Stomach (tissue), 8 donors: ENCODE measurements at regions not wholly inside any gene's neighbourhood (a gene's known extent, or its start where the extent isn't known, plus 50 kb on each side); places are given as distances from the start of the nearest gene placed in this dataset.

Experiments used
- DNase-seq, 2 donors: peaks; one replicate each; pipeline versions ENCODE4 v3.0.0 to v3.0.0-alpha.2; 2013 to 2019
- H3K27ac ChIP-seq, 5 donors: fragments of 200-600 bp in 4 of 5; sonication (generic) in 4 of 5; one replicate each; pipeline ENCODE4 v1.5.1; 2013 to 2019; ENCODE audit warnings: mild to moderate bottlenecking in 1 of 5, moderate library complexity in 1 of 5
- H3K27me3 ChIP-seq, 3 donors: fragments of 200-600 bp; sonication (generic); one replicate each; pipeline ENCODE4 v1.5.1; 2017 to 2019; ENCODE audit warnings: mixed run types in 1 of 3
- H3K36me3 ChIP-seq, 4 donors: fragments of 200-600 bp; sonication (generic); 1 replicate in 3 of 4; 2 replicates in 1 of 4; pipeline ENCODE4 v1.5.1; 2016 to 2019
- H3K4me1 ChIP-seq, 4 donors: fragments of 200-600 bp; sonication (generic); one replicate each; pipeline ENCODE4 v1.5.1; 2016 to 2019
- H3K4me3 ChIP-seq, 4 donors: fragments of 200-600 bp; sonication (generic) in 3 of 4; one replicate each; pipeline ENCODE4 v1.5.1; 2016 to 2019; ENCODE audit warnings: mild to moderate bottlenecking in 1 of 4
- H3K9me3 ChIP-seq, 4 donors: fragments of 200-600 bp; sonication (generic); one replicate each; pipeline ENCODE4 v1.5.1; 2016 to 2019
- EP300 ChIP-seq: sonication (generic); formaldehyde crosslinking; IDR thresholded peaks from one replicate; pipeline ENCODE4 v1.6.1; 2017; ENCODE audit warnings: antibody characterized with exemption
- POLR2A ChIP-seq, 4 donors: fragments of 450-650 bp; IDR thresholded peaks; one replicate each; pipeline ENCODE4 v1.6.1; 2016; ENCODE audit warnings: antibody characterized with exemption in 4 of 4, control low read depth in 2 of 4, mild to moderate bottlenecking in 1 of 4, moderate library complexity in 1 of 4
- POLR2AphosphoS5 ChIP-seq, 3 donors: sonication (generic); formaldehyde crosslinking; IDR thresholded peaks; one replicate each; pipeline ENCODE4 v1.6.1; 2016; ENCODE audit warnings: antibody characterized with exemption in 3 of 3
- WGBS, 5 donors: extraction: QIAGEN DNeasy Blood & Tissue Kit in 3 of 5; methylation state at CpG; one replicate each; pipeline versions ENCODE4 v1.1.5 to v1.1.7; 2013 to 2018; 5-methylcytosine and 5-hydroxymethylcytosine counted together
- intact Hi-C: fragments of 100-400 bp; cut with DNase I; formaldehyde crosslinking; loops from one replicate; pipeline ENCODE4 v1.15.1; 2023; ENCODE audit warnings: low total_unique reads
- TF ChIP-seq, protein P1 (sequence below), 7 experiments: fragments of 450-650 bp in 4 of 7; fragments of 200-600 bp in 3 of 7; sonication (generic) in 3 of 7; IDR thresholded peaks; one replicate each; pipeline ENCODE4 v1.5.1; 2016 to 2019; ENCODE audit warnings: antibody characterized with exemption in 7 of 7, control low read depth in 2 of 7, mild to moderate bottlenecking in 1 of 7
- donor health status: healthy with polysubstance abuse.
- donor health status: Bipolar disorder and iron deficiency.
- donor health status: healthy.

DNA sequence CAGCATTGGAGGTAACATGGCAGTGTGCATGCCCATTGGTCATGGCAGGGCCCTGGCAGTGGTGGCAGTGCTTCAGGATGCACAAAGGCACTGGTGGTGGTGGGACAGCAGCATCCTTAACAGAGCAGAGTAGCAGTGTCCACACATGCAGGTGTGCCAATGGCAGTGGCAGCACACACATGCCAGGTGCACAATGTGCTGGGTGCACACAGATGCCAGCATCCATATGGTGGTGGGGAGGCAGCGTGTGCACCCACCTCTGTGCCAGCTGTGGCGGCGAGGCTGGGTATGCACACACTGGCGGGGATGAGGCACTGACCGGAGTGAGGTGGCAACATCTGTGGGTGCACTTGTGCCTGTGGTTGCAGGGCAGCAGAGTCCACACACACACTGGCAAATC lies 150.6 kb downstream of the SI start:
- Histone ChIP-seq H3K27me3 (no peaks in the 10 kb centered on the region), H3K4me1 (no peaks in the 10 kb centered on the region), H3K4me3 (no peak overlapping the region), H3K36me3 (no peaks in the 10 kb centered on the region), H3K27ac (no peak overlapping the region), H3K9me3 (peaks cover 0 to 12% (median 0%) of the 10 kb centered on the region in 4 donors)
- 91 to 100% (median 94%) methylated on average over 4 to 5 of the region's 5 CpGs; no CpG with 5 or more reads in 1 of the 5 donors for WGBS, 5 donors
- no peak for DNase-seq
- TF ChIP-seq, protein P1, sequence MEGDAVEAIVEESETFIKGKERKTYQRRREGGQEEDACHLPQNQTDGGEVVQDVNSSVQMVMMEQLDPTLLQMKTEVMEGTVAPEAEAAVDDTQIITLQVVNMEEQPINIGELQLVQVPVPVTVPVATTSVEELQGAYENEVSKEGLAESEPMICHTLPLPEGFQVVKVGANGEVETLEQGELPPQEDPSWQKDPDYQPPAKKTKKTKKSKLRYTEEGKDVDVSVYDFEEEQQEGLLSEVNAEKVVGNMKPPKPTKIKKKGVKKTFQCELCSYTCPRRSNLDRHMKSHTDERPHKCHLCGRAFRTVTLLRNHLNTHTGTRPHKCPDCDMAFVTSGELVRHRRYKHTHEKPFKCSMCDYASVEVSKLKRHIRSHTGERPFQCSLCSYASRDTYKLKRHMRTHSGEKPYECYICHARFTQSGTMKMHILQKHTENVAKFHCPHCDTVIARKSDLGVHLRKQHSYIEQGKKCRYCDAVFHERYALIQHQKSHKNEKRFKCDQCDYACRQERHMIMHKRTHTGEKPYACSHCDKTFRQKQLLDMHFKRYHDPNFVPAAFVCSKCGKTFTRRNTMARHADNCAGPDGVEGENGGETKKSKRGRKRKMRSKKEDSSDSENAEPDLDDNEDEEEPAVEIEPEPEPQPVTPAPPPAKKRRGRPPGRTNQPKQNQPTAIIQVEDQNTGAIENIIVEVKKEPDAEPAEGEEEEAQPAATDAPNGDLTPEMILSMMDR (IDR thresholded peaks at IDR 0.05), result no peak
- TF ChIP-seq POLR2AphosphoS5 (IDR thresholded peaks at IDR 0.05), result no peak
- no peak for TF ChIP-seq POLR2A (IDR thresholded peaks at IDR 0.05)
- no peak for TF ChIP-seq EP300
- intact Hi-C loops, result no loop called here

DNA sequence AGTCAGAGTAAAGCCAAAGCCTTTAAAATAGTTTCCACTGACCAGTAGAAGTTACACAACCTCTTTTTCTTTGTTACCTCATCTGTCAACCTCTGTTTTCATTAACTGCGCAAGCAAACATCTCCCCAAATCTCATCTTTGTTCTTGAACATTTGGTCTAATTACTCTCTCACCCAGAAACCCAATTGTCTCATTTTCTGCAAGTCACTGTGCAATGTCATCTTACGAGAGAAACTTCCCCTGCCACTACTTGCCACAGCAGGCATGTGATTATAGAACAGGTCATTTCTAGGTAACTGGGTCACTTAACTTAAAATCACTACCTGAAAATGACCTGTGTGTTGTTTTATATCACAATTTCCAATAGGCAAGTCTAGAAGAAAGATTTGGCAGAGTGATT lies 159.4 kb downstream of the SI start:
- Histone ChIP-seq H3K27ac (no peak overlapping the region), H3K36me3 (no peaks in the 10 kb centered on the region), H3K9me3 (no peaks in the 10 kb centered on the region), H3K4me3 (no peak overlapping the region), H3K4me1 (no peaks in the 10 kb centered on the region), H3K27me3 (no peaks in the 10 kb centered on the region)
- peak in 1 of 2 donors; percentile 7 for DNase-seq
- TF ChIP-seq, protein P1 (IDR thresholded peaks at IDR 0.05), result no peak
- no peak for TF ChIP-seq POLR2AphosphoS5 (IDR thresholded peaks at IDR 0.05)
- no peak for TF ChIP-seq POLR2A (IDR thresholded peaks at IDR 0.05)
- no peak for TF ChIP-seq EP300
- intact Hi-C loops, result no loop called here
- WGBS, 5 donors, result 55 to 74% (median 66%) methylated on average over 2 of the region's 2 CpGs

DNA sequence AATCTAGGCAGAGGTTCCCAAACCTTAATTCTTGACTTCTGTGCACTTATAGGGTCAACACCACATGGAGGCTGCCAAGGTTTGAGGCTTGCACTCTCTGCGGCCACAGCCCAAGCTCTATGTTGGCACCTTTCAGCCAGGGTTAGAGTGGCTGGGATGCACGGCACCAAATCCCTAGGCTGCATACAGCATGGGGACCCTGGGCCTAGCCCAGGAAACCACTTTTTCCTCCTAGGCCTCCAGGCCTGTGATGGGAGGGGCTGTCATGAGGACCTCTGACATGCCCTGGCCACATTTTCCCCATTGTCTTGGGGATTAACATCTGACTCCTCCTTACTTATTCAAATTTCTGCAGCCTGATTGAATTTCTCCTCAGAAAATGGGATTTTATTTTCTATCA lies 165.4 kb downstream of the SI start:
- WGBS, 5 donors, result 60 to 100% (median 96%) methylated on average over 1 to 2 of the region's 2 CpGs
- Histone ChIP-seq H3K27me3 (no peaks in the 10 kb centered on the region), H3K36me3 (no peaks in the 10 kb centered on the region), H3K4me3 (no peak overlapping the region), H3K4me1 (no peaks in the 10 kb centered on the region), H3K9me3 (peaks cover 0 to 7% (median 0%) of the 10 kb centered on the region in 4 donors), H3K27ac (no peak overlapping the region)
- no peak for DNase-seq
- intact Hi-C loops, result no loop called here
- no peak for TF ChIP-seq EP300

DNA sequence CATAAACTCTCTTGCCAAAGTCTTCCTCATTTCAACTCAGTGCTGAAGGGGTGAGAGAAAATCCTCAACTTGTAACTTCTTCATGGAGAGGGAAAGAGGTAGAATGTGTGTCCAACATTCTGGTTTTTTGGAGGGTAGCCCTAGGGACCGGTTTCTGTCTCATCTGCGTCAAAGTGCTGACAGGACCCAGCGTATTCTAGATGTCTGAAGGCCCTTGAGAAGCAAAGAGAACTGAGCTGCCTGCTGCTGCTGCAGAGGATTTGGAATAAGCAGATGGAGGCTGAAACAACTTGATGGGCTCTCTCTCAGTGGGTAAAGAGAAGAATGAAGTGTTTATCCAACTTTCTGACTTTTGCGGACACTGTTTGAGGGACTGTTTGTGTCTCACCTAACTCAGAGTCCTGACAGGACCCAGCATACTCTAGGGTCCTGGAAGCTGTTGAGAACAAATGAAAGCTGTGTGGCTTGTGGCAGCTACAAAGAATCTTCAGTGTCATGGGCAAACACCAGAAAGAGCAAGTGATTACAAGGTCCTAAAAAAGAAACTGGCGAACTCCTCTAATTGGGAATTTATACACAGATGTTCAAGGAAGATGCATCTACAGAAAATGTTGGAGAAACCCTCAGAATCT lies 174.4 kb downstream of the SI start:
- intact Hi-C loops, result no loop called here
- 56 to 82% (median 73%) methylated on average over 5 of the region's 5 CpGs for WGBS, 5 donors
- Histone ChIP-seq H3K4me3 (no peak overlapping the region), H3K36me3 (no peaks in the 10 kb centered on the region), H3K9me3 (no peaks in the 10 kb centered on the region), H3K27me3 (no peaks in the 10 kb centered on the region), H3K4me1 (no peaks in the 10 kb centered on the region), H3K27ac (no peak overlapping the region)
- TF ChIP-seq EP300 (no peak), POLR2AphosphoS5 (IDR thresholded peaks at IDR 0.05) (no peak), POLR2A (IDR thresholded peaks at IDR 0.05) (no peak)
- TF ChIP-seq, protein P1 (IDR thresholded peaks at IDR 0.05), result no peak
- DNase-seq, result peak in 1 of 2 donors; percentile 28

DNA sequence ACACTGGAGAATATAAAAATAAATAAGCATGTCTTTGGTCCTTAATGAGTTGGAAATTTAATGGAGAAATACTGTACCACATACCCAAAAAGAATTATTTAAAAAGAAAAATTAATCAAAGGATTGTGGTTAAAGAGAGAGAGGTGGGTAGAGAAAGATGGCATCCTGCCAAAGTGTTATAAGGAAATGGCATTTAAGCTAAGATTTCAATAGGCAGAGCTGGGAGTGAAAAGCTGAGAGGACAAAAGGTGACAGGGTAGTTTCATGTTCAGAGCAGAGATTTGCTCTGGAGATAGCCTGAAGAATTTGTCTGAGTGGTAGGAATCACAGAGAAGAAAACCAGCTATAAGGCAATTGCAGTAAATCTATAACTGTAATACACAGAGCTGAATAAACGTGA lies 181.0 kb downstream of the SI start:
- peak in 1 of 2 donors; percentile 59 for DNase-seq
- 24 to 37% (median 27%) methylated on average over 1 of the region's 1 CpG for WGBS, 5 donors
- Histone ChIP-seq H3K4me3 (no peak overlapping the region), H3K4me1 (no peaks in the 10 kb centered on the region), H3K36me3 (no peaks in the 10 kb centered on the region), H3K9me3 (no peaks in the 10 kb centered on the region), H3K27me3 (no peaks in the 10 kb centered on the region), H3K27ac (no peak overlapping the region)
- TF ChIP-seq, protein P1 (IDR thresholded peaks at IDR 0.05), result no peak
- no peak for TF ChIP-seq POLR2A (IDR thresholded peaks at IDR 0.05)
- TF ChIP-seq POLR2AphosphoS5 (IDR thresholded peaks at IDR 0.05), result no peak
- no peak for TF ChIP-seq EP300
- intact Hi-C loops, result no loop called here
